HepG2 (cell line): ENCODE measurements at regions not wholly inside any gene's neighbourhood (a gene's known extent, or its start where the extent isn't known, plus 50 kb on each side); places are given as distances from the start of the nearest gene placed in this dataset.

Experiments
- ATAC-seq: fragments of 200-7000 bp; cut with Tn5 transposase; 3 replicates; pipeline ENCODE4 v1.9.1; 2020; ENCODE audit warnings: mild to moderate bottlenecking, moderate library complexity
- BruUV-seq: library from RNA; stranded (reverse); fragments of 400-500 nt; replicated peaks from 2 replicates; lab custom pipeline; 2021; lab: Mats Ljungman, UMichigan
- CTCF ChIA-PET: fragments of 300-600 bp; formaldehyde crosslinking; extraction: SDS; loops from one replicate; lab custom pipeline; 2021; ENCODE audit warnings: low total read pairs, inconsistent platforms, low intra/inter-chr PET ratio; lab: Yijun Ruan, JAX
- POLR2A ChIA-PET: fragments of 350-600 bp; sonication (Branson Sonifier 250); formaldehyde crosslinking; loops from one replicate; lab custom pipeline; 2020; ENCODE audit warnings: antibody characterized with exemption, inconsistent platforms; lab: Yijun Ruan, JAX
- DNase-seq: peaks from one replicate; pipeline ENCODE4 v3.0.0-alpha.2; 2015; ENCODE audit warnings: low spot score
- FAIRE-seq: peaks from 3 replicates; lab custom pipeline; 2011; peaks lifted over from hg19 to GRCh38; lab: Jason Lieb, UNC
- H2AFZ ChIP-seq: one replicate; pipeline ENCODE4 v1.6.1; 2011; ENCODE audit warnings: low read length, inconsistent platforms
- H3K27ac ChIP-seq: fragments of 300-600 bp; 3 replicates; pipeline ENCODE4 v1.8.0; 2011; ENCODE audit warnings: mixed run types, mild to moderate bottlenecking, mixed read lengths, low read length, inconsistent platforms; ENCODE audit not compliant: insufficient read depth; ENCODE audit errors: extremely low read length
- H3K27me3 ChIP-seq, 2 experiments: fragments of 200-600 bp in 1 of 2; 2 replicates in 1 of 2; 3 replicates in 1 of 2; pipeline versions ENCODE4 v1.6.0 to v1.8.0; 2011; ENCODE audit warnings: low read length in 2 of 2, mild to moderate bottlenecking in 2 of 2, moderate library complexity in 2 of 2, inconsistent platforms in 1 of 2; ENCODE audit not compliant: insufficient read depth in 2 of 2, control insufficient read depth in 1 of 2
- H3K36me3 ChIP-seq, 2 experiments: fragments of 200-600 bp in 1 of 2; replicated peaks in 1 of 2; 2 replicates in 1 of 2; 3 replicates in 1 of 2; pipeline versions ENCODE4 v1.5.1 to v1.8.0; 2011; ENCODE audit warnings: low read length in 2 of 2, inconsistent platforms in 1 of 2; ENCODE audit not compliant: insufficient read depth in 2 of 2, control insufficient read depth in 1 of 2
- H3K4me1 ChIP-seq: 2 replicates; pipeline ENCODE4 v1.5.1; 2012; ENCODE audit warnings: low read length, inconsistent platforms; ENCODE audit not compliant: insufficient read depth
- H3K4me2 ChIP-seq: 2 replicates; pipeline ENCODE4 v1.6.0; 2011; ENCODE audit warnings: low read depth, low read length, inconsistent platforms
- H3K4me3 ChIP-seq, 3 experiments: fragments of 200-600 bp in 1 of 3; sonication (generic), shearing (Covaris generic) in 1 of 3; replicated peaks in 1 of 3; 2 replicates each; pipeline ENCODE4 v1.5.1; 2011 to 2016; ENCODE audit warnings: low read length in 3 of 3, inconsistent platforms in 2 of 3, low read depth in 2 of 3, mild to moderate bottlenecking in 2 of 3, control low read depth in 1 of 3, mixed read lengths in 1 of 3; ENCODE audit not compliant: insufficient read depth in 1 of 3
- H3K79me2 ChIP-seq: one replicate; pipeline ENCODE4 v1.6.1; 2011; ENCODE audit warnings: low read length, inconsistent platforms; ENCODE audit not compliant: insufficient read depth
- H3K9ac ChIP-seq: 2 replicates; pipeline ENCODE4 v1.6.0; 2011; ENCODE audit warnings: mild to moderate bottlenecking, low read depth, low read length, inconsistent platforms; ENCODE audit not compliant: insufficient read depth
- H3K9me3 ChIP-seq: 2 replicates; pipeline ENCODE4 v1.5.1; 2012; ENCODE audit warnings: mild to moderate bottlenecking, low read length
- H4K20me1 ChIP-seq: 2 replicates; pipeline ENCODE4 v1.6.0; 2011; ENCODE audit warnings: inconsistent platforms, mild to moderate bottlenecking, low read length, moderate library complexity; ENCODE audit not compliant: insufficient read depth
- PAF1 ChIP-seq: IDR thresholded peaks from 2 replicates; pipeline ENCODE4 v1.6.1; 2016; ENCODE audit warnings: missing genetic modification reagents, missing compliant biosample characterization
- RFXANK ChIP-seq: IDR thresholded peaks from 2 replicates; pipeline ENCODE4 v1.6.1; 2016
- TRIM24 ChIP-seq: sonication (generic); formaldehyde crosslinking; IDR thresholded peaks from 2 replicates; pipeline ENCODE4 v1.8.0; 2022; ENCODE audit warnings: mild to moderate bottlenecking, missing genetic modification reagents
- ZFP36L2 ChIP-seq: sonication (generic); formaldehyde crosslinking; IDR thresholded peaks from 2 replicates; pipeline ENCODE4 v1.4.0; 2020; ENCODE audit warnings: missing genetic modification reagents
- ZNF441 ChIP-seq: sonication (generic); formaldehyde crosslinking; IDR thresholded peaks from 2 replicates; pipeline ENCODE4 v1.7.0; 2021; ENCODE audit warnings: missing genetic modification reagents, borderline replicate concordance
- ZNF792 ChIP-seq: IDR thresholded peaks from 2 replicates; pipeline ENCODE4 v1.6.1; 2016
- WGBS: methylation state at CpG from one replicate; pipeline ENCODE4 v1.1.6; 2017; ENCODE audit warnings: low lambda C conversion rate; 5-methylcytosine and 5-hydroxymethylcytosine counted together
- in situ Hi-C: cut with HindIII; loops from 2 replicates; pipeline ENCODE4 v1.10.0; 2017; ENCODE audit warnings: low pct_unique_long_range_greater_than_20kb; ENCODE audit not compliant: extremely low pct_ligation_motif_present
- intact Hi-C: fragments of 100-400 bp; cut with micrococcal nuclease; formaldehyde crosslinking; loops from one replicate; pipeline ENCODE4 v1.10.0; 2022; ENCODE audit not compliant: unreplicated experiment
- TF ChIP-seq, protein P1 (sequence below): sonication (generic); formaldehyde crosslinking; IDR thresholded peaks from 2 replicates; pipeline ENCODE4 v1.5.0; 2020; ENCODE audit warnings: missing genetic modification reagents

DNA sequence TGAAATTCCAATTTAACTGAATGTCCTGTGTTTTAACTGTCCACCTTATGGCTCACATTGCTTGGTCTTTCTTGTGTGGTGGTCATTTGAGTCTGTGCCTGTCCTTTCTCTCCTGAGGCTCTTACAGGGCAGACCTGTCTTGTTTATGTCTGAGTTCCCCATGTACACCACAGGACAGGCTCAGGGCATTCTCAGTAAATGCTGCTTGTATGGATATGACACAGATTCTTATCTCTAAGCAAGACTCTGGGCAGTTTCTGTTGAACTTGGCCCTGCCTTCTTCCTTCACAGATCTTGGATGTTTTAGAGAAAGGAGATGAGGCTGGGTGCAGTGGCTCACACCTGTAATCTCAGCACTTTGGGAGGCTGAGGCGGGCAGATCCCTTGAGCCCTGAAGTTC is 159.1 kb upstream of the CSF3R start:
- CTCF ChIA-PET, result no interaction called here
- 0% methylated on average over 1 of the region's 1 CpG for WGBS

DNA sequence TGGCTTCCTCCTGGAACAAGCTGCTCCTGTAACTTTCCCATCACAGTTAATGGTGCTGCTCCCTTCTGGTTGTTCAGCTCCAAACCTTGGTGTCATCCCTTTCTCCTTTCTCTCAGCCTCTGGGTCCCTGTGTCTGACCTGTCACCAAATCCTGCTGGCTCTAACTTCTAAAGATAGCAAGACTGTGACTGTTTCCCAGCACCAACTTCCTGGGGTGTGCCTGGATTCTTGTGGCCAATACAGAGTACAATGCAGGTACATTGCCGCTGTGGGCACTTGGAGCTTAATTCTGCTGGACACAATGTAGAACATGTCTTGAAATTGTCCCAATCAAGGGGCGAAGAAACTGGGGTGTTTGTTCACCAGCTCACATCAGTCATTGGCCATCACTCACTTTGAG is 156.7 kb upstream of the CSF3R start:
- no peak for TF ChIP-seq TRIM24 (CRISPR knock-in tag)
- no peak for TF ChIP-seq PAF1
- TF ChIP-seq ZNF792, result no peak
- TF ChIP-seq RFXANK (CRISPR knock-in tag), result no peak
- no peak for TF ChIP-seq ZFP36L2 (CRISPR knock-in tag)
- TF ChIP-seq, protein P1, sequence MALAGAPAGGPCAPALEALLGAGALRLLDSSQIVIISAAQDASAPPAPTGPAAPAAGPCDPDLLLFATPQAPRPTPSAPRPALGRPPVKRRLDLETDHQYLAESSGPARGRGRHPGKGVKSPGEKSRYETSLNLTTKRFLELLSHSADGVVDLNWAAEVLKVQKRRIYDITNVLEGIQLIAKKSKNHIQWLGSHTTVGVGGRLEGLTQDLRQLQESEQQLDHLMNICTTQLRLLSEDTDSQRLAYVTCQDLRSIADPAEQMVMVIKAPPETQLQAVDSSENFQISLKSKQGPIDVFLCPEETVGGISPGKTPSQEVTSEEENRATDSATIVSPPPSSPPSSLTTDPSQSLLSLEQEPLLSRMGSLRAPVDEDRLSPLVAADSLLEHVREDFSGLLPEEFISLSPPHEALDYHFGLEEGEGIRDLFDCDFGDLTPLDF (CRISPR knock-in tag), result no peak
- Histone ChIP-seq H3K36me3 (no peaks in the 10 kb centered on the region), H3K4me3 (no peak overlapping the region), H4K20me1 (no peaks in the 10 kb centered on the region), H3K4me1 (no peaks in the 10 kb centered on the region), H2AFZ (no peak overlapping the region), H3K9me3 (no peaks in the 10 kb centered on the region), H3K79me2 (no peaks in the 10 kb centered on the region), H3K27ac (no peak overlapping the region), H3K27me3 (peaks cover 0 to 3% of the 10 kb centered on the region in 2 experiments; a peak in 3 of 5 replicates), H3K9ac (no peak overlapping the region), H3K4me2 (no peak overlapping the region)
- FAIRE-seq, result no peak
- DNase-seq, result no peak
- no peak for ATAC-seq
- WGBS, result 13% methylated on average over 2 of the region's 2 CpGs
- ChIA-PET CTCF (no interaction called here), POLR2A (no interaction called here)
- in situ Hi-C loops, result no loop called here
- no TSS peak for BruUV-seq
- intact Hi-C loops, result no loop called here

More for the DNA sequence above, 159.1 kb upstream of the CSF3R start:
- no peak overlapping the region for H3K27ac ChIP-seq
- H3K36me3 ChIP-seq, result no peaks in the 10 kb centered on the region
- TF ChIP-seq ZNF441 (CRISPR knock-in tag), result no peak
- intact Hi-C loops, result no loop called here
- H3K9ac ChIP-seq, result no peak overlapping the region
- no peaks in the 10 kb centered on the region for H3K9me3 ChIP-seq
- peaks cover 0 to 11% of the 10 kb centered on the region in 2 experiments; a peak in 2 of 5 replicates for H3K27me3 ChIP-seq
- FAIRE-seq (no peak), DNase-seq (no peak), ATAC-seq (no peak)
- no peak overlapping the region for H3K4me2 ChIP-seq
- no peaks in the 10 kb centered on the region for H3K79me2 ChIP-seq
- no peaks in the 10 kb centered on the region for H4K20me1 ChIP-seq
- POLR2A ChIA-PET, result no interaction called here
- H3K4me1 ChIP-seq, result no peaks in the 10 kb centered on the region
- no peak overlapping the region for H3K4me3 ChIP-seq
- in situ Hi-C loops, result no loop called here
- BruUV-seq, result no TSS peak
- H2AFZ ChIP-seq, result no peak overlapping the region
